Skeletal muscle tissue (tissue), 3 donors: ENCODE measurements at regions not wholly inside any gene's neighbourhood (a gene's known extent, or its start where the extent isn't known, plus 50 kb on each side); places are given as distances from the start of the nearest gene placed in this dataset.

Source experiments
- H3K27ac ChIP-seq: one replicate; pipeline ENCODE4 v1.7.0; 2013; ENCODE audit warnings: mild to moderate bottlenecking, low read depth, low read length, inconsistent platforms
- H3K27me3 ChIP-seq, 3 donors: one replicate each; pipeline ENCODE4 v1.7.0; 2013; ENCODE audit warnings: low read length in 3 of 3; ENCODE audit not compliant: control insufficient read depth in 3 of 3, insufficient read depth in 3 of 3
- H3K36me3 ChIP-seq, 3 donors: one replicate each; pipeline ENCODE4 v1.7.0; 2013; ENCODE audit warnings: low read length in 3 of 3; ENCODE audit not compliant: control insufficient read depth in 3 of 3, insufficient read depth in 3 of 3
- H3K4me1 ChIP-seq, 3 donors: one replicate each; pipeline ENCODE4 v1.7.0; 2013; ENCODE audit warnings: low read length in 3 of 3, mild to moderate bottlenecking in 3 of 3; ENCODE audit not compliant: control insufficient read depth in 3 of 3, insufficient read depth in 3 of 3
- H3K4me3 ChIP-seq, 3 donors: one replicate each; pipeline ENCODE4 v1.7.0; 2013; ENCODE audit warnings: low read length in 3 of 3
- H3K9ac ChIP-seq, 3 donors: one replicate each; pipeline ENCODE4 v1.7.0; 2013; ENCODE audit warnings: low read length in 3 of 3, mild to moderate bottlenecking in 3 of 3, moderate library complexity in 2 of 3, low read depth in 1 of 3
- H3K9me3 ChIP-seq, 3 donors: one replicate each; pipeline ENCODE4 v1.7.0; 2013; ENCODE audit warnings: low read length in 3 of 3; ENCODE audit not compliant: control insufficient read depth in 3 of 3
- donor health status: Osteomylitis.

GRCh38 chr4:123259676-123260646 lies 136.6 kb upstream of the SPRY1 start:
- Histone ChIP-seq H3K36me3 (no peaks in the 10 kb centered on the region), H3K27me3 (no peaks in the 10 kb centered on the region), H3K4me1 (peaks cover 7 to 15% (median 13%) of the 10 kb centered on the region in 3 donors), H3K9ac (peak overlapping the region in 1 of 3 donors; percentile 34), H3K4me3 (no peak overlapping the region), H3K27ac (peak overlapping the region; percentile 37), H3K9me3 (no peaks in the 10 kb centered on the region)

- Histone ChIP-seq H3K36me3 (no peaks in the 10 kb centered on the region), H3K4me3 (no peak overlapping the region), H3K4me1 (peaks cover 7 to 15% (median 13%) of the 10 kb centered on the region in 3 donors), H3K27ac (peak overlapping the region; percentile 37), H3K9me3 (no peaks in the 10 kb centered on the region), H3K27me3 (no peaks in the 10 kb centered on the region), H3K9ac (peak overlapping the region in 1 of 3 donors; percentile 9)
These were observed 135.9 kb upstream of the SPRY1 start for GRCh38 chr4:123260653-123261052.

- H3K9ac ChIP-seq: no peak overlapping the region
- no peaks in the 10 kb centered on the region for H3K9me3 ChIP-seq
These were observed 134.5 kb upstream of the SPRY1 start for GRCh38 chr4:123262080-123262479.

GRCh38 chr4:123265443-123265842 lies 131.2 kb upstream of the SPRY1 start:
- H3K9ac ChIP-seq: no peak overlapping the region
- no peaks in the 10 kb centered on the region for H3K9me3 ChIP-seq
- peaks cover 0 to 4% (median 1%) of the 10 kb centered on the region in 3 donors for H3K4me1 ChIP-seq
- no peaks in the 10 kb centered on the region for H3K27me3 ChIP-seq
- H3K27ac ChIP-seq: no peak overlapping the region
- H3K4me3 ChIP-seq: no peak overlapping the region
- H3K36me3 ChIP-seq: no peaks in the 10 kb centered on the region

More at GRCh38 chr4:123262080-123262479, 134.5 kb upstream of the SPRY1 start:
- Histone ChIP-seq H3K27me3 (no peaks in the 10 kb centered on the region), H3K4me3 (no peak overlapping the region), H3K36me3 (no peaks in the 10 kb centered on the region), H3K27ac (no peak overlapping the region), H3K4me1 (peaks cover 7 to 15% (median 13%) of the 10 kb centered on the region in 3 donors)

DNA sequence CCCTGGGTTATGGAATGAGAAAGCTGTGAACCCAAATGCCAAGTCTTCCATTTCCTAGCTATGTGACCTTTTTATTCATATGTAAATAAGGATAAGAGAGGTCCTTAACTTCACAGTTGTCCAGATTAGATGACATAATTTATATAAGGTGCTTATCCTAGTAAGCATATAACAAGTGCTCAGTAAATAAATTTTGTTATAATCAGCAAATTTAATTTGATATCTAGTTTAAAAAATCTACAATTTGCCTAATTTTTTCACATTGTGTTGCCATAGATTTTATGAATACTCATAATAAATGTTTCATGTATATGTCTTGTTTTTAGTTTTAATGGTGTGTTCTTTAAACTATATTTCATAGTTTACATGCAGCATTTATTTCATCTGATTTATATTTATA lies 130.4 kb upstream of the SPRY1 start:
- no peaks in the 10 kb centered on the region for H3K36me3 ChIP-seq
- no peaks in the 10 kb centered on the region for H3K4me1 ChIP-seq

GRCh38 chr4:123278755-123279154 lies 117.8 kb upstream of the SPRY1 start:
- no peaks in the 10 kb centered on the region for H3K27me3 ChIP-seq
- no peaks in the 10 kb centered on the region for H3K36me3 ChIP-seq
- no peaks in the 10 kb centered on the region for H3K4me1 ChIP-seq
- no peak overlapping the region for H3K9ac ChIP-seq
- H3K9me3 ChIP-seq: no peaks in the 10 kb centered on the region
- no peak overlapping the region for H3K4me3 ChIP-seq
- no peak overlapping the region for H3K27ac ChIP-seq

More for the DNA sequence above, 130.4 kb upstream of the SPRY1 start:
- no peaks in the 10 kb centered on the region for H3K27me3 ChIP-seq
- no peak overlapping the region for H3K27ac ChIP-seq
- H3K9ac ChIP-seq: no peak overlapping the region
- H3K4me3 ChIP-seq: no peak overlapping the region
- H3K9me3 ChIP-seq: no peaks in the 10 kb centered on the region

GRCh38 chr4:123283371-123283895 lies 113.2 kb upstream of the SPRY1 start:
- Histone ChIP-seq H3K27me3 (no peaks in the 10 kb centered on the region), H3K9ac (no peak overlapping the region), H3K4me1 (no peaks in the 10 kb centered on the region), H3K36me3 (no peaks in the 10 kb centered on the region), H3K27ac (no peak overlapping the region), H3K9me3 (no peaks in the 10 kb centered on the region), H3K4me3 (no peak overlapping the region)

DNA sequence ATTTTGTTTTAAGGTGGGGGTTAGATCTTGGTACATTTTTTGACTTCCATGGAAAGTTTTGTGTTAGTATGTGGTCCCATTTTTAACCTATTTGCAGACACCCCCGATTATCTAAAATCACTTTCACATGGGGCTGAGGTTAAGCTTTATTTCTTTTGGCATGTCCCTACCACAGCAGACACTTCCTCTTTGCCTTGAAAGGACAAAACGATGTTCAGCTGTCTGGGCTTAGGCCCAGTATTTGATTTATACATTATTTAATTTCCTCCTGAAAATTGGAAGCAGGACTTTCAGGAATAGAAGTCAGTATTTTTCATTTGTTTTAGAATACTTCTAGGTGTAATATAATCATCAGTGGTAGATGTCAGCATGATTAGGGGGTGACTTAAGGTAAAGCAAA lies 112.4 kb upstream of the SPRY1 start:
- no peaks in the 10 kb centered on the region for H3K36me3 ChIP-seq
- no peaks in the 10 kb centered on the region for H3K4me1 ChIP-seq
- H3K27ac ChIP-seq: no peak overlapping the region

DNA sequence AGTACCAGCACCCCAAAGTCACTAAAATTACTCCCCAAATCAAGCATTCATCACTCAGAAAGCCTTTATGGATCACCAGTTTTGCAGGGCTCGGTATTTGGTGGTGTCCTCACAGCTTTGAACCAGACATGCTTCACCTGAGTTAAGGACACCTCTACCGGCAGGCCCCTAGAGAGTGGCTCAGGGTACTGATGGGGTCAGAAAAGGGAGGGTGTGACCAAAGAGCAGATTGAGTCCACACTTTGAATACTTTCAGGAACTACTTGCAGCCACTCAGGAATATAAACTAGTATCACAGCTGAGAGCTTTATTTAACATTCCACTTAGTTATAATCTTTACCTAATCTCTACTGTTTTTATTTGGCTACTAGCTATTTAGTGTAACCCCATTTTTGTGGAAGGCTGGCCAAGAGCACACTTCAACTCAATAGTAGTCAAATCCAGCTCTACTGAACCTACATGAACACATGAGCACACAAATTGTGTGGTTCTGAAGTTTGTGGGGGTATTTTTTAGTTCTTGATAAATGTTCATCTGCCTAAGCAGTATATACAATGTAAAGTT lies 109.6 kb upstream of the SPRY1 start:
- Histone ChIP-seq H3K27me3 (no peaks in the 10 kb centered on the region), H3K36me3 (no peaks in the 10 kb centered on the region), H3K9ac (no peak overlapping the region), H3K4me3 (no peak overlapping the region), H3K9me3 (peaks cover 0 to 10% (median 2%) of the 10 kb centered on the region in 3 donors), H3K4me1 (no peaks in the 10 kb centered on the region), H3K27ac (no peak overlapping the region)

More for the DNA sequence above, 112.4 kb upstream of the SPRY1 start:
- peaks cover 0 to 2% (median 0%) of the 10 kb centered on the region in 3 donors for H3K9me3 ChIP-seq
- H3K27me3 ChIP-seq: no peaks in the 10 kb centered on the region
- no peak overlapping the region for H3K9ac ChIP-seq
- no peak overlapping the region for H3K4me3 ChIP-seq
